Panc1 (cell line): ENCODE measurements at regions not wholly inside any gene's neighbourhood (a gene's known extent, or its start where the extent isn't known, plus 50 kb on each side); places are given as distances from the start of the nearest gene placed in this dataset.

Source experiments
- CTCF ChIP-seq: fragments of 450-650 bp; IDR thresholded peaks from 2 replicates; pipeline ENCODE4 v1.5.1; 2017; ENCODE audit warnings: mild to moderate bottlenecking
- SIN3A ChIP-seq: IDR thresholded peaks from 2 replicates; pipeline ENCODE4 v1.6.1; 2012; ENCODE audit warnings: low read depth, mild to moderate bottlenecking, low read length, moderate library complexity, borderline replicate concordance; ENCODE audit not compliant: insufficient read depth
- TCF7L2 ChIP-seq: IDR thresholded peaks from 2 replicates; pipeline ENCODE4 v1.6.1; 2011; ENCODE audit warnings: mild to moderate bottlenecking, low read depth, low read length, inconsistent platforms

DNA sequence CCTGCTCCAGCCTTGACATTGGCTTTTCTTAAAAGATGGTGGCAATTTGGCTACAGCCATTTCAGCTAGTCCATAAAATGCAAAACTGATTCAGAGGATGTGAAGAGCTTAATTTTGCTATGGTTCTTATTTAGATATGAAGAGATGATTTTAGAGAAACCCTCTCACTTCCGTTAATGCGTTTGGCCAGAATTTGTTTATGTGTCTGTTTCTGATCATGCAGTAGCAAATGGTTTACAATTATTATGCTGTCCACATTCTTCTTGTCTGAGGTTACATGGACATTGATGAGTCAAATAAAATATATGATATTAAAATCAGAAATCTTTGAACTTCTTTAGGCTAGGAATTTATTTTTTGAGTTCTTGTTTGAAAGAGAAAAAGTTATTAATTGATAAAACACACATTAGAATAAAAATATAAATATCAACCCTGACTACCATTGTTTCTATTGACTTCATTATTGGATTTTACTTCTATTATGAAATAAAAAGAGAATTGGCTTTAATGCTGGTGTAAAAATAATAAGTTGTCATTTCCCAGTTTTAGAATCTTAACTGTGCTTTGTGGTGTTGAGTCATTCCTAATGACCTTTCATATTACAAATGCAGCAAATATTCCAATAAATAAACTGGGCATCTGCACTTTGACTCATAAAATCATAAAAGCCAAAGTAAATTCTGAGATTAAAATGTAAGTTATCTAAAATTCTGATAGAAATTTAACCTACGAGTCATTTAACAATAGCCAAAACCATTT, 1286.0 kb upstream of the GJE1 start:
- TF ChIP-seq TCF7L2, result no peak
- TF ChIP-seq SIN3A, result no peak
- no peak for TF ChIP-seq CTCF
